Stimulated activated CD4-positive, alpha-beta T cell treated with anti-CD3 and anti-CD28 coated beads, Interleukin-1b, Interleukin-23, amount 100 ng/mL, for 4 hours (primary cell): ENCODE measurements at regions not wholly inside any gene's neighbourhood (a gene's known extent, or its start where the extent isn't known, plus 50 kb on each side); places are given as distances from the start of the nearest gene placed in this dataset.
"Not testable (repeated sequence)": the region's sequence is repeated elsewhere in the genome, so short reads cannot be mapped to it uniquely, and the experiment has no call there.

ENCODE experiments used
- DNase-seq, 2 donors: peaks; one replicate each; pipeline ENCODE4 v3.0.0-alpha.2; 2020; ENCODE audit warnings: low read depth in 2 of 2

DNA sequence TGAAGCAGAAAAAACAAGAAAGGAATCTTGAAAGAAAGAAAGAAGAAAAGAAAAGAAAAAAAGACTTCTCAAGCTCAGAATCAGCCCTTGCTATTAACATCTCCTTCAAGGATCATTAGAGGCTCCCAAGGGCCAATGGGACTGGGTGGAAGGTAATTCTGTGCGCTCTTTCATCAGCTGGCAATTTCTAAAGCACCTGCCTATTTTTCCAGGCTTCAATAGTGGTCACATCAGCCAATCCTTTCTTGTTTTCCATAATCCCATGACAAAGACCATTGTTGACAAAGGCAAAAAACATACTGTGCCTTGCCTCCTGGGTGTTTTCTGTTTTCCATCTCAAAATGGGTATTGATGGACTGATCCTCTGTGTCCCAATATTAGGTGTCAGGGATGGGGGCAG lies 88.2 kb upstream of the TSC22D1 start:
- DNase-seq = no peak

DNA sequence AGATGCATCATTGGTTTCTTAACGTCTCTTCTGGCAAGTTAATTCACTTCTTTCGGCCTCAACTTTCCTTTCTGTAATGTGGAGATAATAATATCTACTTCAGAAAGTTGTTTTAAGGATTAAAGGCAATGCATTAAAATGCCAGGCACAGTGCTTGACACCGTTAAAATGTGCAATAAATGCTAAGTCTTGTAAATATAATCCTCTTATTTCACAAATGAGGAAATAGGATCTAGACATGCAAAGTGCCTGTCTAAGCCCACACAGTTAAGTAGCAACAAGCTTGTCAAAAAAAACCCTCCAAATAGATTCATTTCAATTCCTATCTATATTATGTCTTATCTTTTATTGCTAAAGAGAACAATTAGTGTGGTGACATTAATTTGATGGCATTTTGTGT lies 86.4 kb upstream of the TSC22D1 start:
- no peak for DNase-seq

DNA sequence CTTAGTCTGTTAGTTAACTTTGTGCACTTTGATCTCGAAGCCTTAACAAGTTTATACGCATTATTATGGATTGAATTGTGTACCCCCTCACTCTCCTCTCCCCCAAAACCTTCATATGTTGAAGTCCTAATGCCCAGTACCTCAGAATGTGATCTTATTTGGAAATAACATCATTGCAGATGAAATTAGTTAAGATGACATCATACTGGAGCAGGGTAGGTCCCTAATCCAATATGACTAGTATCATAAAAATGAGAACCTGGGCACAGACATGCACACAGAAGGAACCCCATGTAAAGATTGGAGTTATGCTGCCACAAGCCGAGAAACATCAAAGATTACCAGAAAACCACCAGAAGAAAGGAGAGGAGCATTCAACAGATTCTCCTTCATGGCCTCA lies 85.8 kb upstream of the TSC22D1 start:
- no peak for DNase-seq

DNA sequence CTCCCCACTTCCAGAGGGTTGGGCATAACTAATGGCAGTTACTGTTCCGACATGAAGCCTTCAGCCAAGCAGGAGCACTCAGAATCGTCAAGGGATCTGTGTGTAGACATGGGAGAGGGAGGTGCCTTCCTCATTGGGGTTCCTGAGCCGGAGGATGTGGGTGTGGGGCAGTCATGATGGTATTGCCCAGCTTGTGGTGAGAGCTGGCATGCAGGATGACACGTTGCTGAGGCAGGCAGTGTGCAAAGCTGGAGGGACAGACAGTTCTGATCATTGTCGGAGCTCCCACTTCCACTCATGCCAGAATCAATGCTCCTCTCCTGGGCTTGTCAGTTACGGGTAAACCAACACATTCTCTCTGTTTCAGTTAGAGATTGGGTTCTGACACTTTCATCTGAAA lies 83.9 kb upstream of the TSC22D1 start:
- DNase-seq = no peak

DNA sequence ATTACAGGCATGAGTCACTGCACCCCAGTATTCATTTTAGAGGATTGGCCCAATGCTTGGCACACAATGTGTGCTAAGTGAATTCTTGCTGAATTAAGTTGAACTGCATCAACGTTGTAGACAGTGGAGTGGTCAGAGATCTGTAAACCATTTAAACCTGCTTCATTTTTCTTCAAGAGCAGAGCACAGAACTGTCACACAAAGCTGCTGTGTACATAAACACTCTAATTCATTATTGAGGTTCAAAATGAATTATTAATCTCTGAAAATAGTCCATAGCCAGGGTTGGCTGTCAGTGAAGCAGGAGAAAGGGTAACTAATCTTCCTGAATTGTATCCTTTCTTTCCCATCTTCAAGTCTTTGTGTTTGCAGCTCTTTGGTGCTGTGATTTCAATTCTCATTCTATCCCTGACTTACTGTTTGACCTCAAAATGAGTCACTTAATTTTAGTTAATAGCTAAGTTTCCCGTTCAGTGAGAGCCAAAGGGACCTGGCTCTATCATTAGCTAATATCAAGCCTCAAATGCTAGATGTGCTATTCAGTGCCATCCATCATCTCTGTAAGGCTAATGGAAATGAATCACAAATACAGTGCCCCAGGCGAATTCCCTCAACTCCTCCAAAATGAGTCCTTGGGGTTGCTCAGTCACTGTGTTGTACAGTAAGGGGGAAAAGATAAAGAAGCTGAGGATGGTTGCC lies 77.0 kb upstream of the TSC22D1 start:
- no peak for DNase-seq

DNA sequence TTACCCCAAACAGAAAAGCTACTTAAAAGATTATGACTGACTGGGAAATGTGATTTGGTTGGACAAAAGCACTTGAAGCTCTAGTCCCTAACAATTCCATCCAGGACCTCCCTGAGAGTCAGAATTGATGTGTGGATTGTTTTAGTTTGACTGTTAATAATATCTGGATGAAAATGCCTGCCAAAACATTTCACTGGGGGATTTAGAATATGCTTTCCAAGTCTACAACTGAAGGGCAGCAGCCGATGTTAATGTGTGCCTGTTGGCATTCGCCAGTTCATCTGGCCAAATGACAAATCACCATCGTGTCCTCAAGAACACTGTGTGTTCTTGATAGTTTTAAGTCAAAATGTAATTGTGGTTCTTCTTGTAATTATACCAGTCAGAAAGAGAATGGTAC lies 76.0 kb upstream of the TSC22D1 start:
- no peak for DNase-seq

DNA sequence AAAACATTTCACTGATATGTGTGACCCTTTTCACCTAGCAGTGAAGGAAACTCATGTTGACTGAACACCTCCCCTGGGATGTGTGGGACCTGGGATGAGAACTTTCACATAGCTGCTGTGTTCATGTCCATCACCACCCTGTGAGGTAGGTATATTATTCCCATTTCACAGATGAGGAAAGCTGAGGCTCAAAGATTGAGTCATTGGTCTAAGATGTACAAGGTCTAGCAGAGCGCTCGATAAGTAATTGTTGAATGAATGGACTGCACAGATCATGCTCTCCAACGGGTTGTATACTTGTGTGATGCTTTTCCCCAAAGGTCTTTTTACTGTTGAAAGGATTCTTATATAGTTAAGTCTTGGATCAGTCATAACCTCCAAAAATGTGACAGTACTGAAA lies 75.6 kb upstream of the TSC22D1 start:
- DNase-seq = no peak

DNA sequence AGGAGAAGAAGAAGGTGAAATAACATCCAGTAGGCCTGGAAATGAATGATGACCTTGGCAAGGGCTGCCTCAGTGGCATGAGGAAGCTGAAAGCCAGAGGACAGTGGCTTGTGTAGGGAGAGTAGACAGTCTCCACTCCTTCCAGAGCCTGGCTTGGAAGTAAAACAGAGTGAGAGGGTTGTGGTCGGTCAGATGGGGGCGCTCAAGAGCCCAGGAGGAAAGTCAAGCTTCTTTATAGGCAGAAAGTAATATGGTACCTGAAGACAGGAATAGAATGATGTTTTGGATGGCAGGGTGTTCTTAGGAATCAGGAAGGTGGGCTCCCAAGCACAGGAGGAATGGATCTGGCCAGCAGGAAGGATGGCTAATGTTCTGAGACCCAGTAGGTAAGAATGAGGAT lies 75.1 kb upstream of the TSC22D1 start:
- DNase-seq = no peak

DNA sequence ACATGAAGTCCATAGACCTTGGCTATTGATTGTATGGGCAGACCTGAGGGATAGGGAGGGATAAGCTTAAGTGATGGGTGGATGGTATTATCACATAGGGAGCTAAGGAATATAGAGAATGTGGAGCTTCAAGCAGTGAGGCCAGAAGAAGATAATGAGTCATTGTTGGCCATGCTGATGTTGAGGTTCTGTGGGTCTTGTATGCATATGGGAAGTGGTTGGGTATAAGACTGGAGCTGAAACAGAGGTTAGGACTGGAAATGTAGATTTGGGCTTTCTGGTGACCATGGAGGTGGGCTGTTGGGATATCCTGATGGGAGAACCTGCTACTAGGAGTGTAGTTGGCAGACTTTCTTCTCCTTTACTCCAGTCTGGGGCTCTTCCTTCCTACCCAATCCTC lies 73.7 kb upstream of the TSC22D1 start:
- no peak for DNase-seq

DNA sequence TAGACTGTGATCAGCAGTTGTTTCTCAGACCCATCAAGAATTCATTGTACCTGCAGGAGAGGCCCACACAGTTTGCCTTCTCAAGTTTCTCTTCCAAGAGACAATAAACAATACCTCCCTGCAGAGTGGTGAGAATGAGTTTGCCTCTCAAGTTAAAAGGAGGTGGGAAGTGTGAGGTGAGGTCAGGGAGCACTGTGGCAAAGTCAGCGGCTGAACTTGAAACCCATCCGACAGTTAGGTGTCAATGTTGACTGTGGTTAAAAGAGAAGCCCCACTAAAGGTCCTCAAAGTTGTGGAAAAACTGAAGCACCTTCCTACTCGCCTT lies 72.9 kb upstream of the TSC22D1 start:
- no peak for DNase-seq

DNA sequence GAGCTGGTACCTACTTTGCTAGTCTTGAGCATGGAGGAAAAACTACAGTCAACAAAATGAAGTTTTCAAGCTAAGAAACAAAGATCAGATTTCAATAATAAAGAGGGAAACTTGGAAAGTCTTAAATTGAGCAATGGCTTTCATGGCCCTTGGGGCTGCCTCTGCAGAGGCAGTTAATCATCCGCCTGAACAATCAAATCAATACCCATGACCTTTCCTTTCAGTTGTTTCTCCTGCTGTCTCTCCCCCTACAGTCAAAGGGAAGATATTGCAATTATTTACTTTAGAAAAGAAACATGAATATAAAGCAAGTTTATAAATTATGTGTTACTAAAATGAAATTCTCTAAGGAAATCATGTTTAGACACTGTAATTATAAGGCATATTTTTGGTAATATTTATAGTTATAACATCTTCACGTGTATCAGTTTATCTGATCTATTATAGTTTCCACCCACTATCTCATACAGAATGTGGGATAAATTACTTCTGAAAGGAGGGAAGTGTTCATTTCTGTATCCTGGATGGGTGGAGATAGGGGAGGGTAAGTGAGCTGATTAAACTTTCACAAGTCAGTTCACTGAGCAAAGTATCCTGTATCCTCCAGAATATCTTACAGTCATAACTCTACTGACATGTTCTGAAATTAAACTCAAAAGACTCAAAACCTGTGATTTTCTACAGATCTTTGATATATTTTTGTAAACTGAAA lies 72.4 kb upstream of the TSC22D1 start:
- DNase-seq = no peak

DNA sequence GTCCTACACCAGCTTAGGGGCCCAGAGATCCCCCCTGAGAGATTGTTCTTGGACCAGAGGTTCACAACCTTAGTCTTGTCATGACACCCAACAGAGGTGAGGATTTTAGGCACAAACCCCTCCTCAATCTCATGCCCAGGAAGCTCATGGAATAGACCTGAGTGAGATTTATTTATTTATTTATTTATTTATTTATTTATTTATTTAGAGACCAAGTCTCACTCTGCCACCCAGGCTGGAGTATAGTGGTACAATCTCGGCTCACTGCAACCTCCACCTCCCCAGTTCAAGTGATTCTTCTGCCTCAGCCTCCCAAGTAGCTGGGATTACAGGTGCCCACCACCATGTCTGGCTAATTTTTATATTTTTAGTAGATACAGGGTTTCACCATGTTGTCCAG lies 71.4 kb upstream of the TSC22D1 start:
- DNase-seq = not testable (repeated sequence)

DNA sequence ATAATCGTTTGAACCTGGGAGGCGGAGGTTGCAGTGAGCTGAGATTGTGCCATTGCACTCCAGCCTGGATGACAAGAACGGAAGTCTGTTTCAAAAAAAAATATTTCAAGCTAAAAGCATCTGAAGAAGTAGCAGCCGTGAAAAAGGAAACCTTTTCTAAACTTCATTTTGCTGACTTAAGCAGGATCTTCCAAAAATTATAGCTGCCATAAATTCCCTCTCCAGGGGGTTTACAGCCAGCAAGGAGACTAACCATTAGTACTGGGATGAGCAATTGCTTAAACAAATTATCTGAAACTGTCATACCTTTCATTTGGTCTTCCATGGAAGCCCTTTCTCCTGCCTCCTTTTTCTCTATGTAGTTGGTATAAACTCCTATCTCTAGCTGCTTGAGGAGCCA lies 69.9 kb upstream of the TSC22D1 start:
- DNase-seq = no peak

DNA sequence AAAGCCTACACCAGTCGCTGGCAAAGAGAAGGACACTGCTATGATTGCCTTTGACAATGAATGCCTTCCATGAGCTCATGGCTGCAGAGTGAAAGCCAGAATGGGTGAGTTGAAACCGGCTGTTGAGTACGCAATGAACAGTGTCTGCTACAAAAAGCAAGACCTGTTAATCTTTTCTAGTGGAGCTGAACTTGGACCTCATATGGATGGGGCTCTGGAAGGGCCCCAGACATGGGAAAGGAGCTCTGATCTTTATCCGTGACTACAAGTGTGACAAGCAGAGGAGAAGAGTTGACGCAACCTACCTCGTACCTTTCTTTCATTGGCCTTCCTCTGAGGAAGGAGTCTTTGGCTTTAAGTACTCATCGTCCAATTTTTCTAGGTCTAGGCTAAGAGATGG lies 67.1 kb upstream of the TSC22D1 start:
- DNase-seq = no peak

DNA sequence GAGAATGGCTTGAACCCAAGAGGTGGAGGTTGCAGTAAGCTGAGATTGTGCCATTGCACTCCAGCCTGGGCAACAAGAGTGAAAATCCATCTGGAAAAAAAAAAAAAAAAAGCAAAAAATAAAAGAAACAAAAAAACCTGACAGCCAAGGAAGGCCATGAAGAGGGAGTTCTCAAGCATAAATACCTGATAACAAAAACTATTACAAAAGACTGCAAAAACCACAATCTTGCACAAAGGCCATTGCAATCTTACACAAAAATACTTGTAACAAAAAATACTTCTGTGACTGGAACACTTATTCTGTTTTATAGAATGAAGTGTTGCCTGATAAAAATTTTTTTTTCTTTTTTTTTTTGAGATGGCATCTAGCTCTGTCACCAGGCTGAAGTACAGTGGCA lies 61.5 kb upstream of the TSC22D1 start:
- DNase-seq = no peak

DNA sequence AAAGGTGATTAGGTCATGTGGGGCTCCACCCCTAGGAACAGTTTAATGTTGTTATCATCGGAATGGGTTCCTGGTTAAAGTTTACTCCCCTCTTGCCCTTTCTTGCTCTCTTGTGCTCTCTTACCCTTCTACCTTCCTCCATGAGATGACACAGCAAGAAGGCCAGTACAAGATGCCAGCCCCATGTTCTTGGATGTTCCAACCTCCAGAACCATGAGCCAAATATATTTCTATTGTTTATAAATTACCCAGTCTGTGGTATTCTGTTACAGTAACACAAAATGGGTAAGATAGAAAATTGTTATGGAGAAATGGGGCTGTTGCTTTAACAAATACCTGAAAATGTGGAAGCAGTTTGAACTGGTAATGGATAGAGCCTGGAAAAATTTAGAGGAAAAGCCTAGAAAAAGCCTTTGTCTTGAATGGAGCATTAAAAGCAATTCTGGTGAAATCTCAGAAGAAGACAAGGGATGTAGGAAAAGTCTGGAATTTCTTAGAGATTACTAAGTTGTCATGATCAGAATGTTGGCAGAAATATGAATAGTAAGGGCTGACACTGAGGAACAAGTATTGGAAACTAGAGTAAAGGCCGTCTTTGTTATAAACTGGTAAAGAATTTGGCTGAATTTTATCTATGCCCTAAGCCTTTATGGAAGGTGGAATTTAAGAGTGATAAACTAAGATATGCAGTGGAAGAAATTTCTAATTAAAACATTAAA lies 53.5 kb upstream of the TSC22D1 start:
- no peak for DNase-seq

DNA sequence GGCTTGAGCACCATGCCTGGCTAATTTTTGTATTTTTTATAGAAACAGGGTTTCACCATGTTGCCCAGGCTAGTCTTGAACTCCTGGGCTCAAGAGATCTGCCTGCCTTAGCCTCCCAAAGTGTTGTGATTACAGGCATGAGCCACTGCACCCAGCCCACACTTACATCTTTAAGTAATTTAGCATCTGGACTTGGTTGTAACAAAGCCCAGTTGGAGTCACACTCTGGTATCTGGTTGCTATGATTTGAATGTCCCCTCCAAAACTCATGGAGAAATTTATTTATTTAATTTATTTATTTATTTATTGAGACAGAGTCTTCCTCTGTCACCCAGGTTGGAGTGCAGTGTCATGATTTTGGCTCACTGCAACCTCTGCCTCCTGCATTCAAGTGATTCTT lies 52.7 kb upstream of the TSC22D1 start:
- not testable (repeated sequence) for DNase-seq

DNA sequence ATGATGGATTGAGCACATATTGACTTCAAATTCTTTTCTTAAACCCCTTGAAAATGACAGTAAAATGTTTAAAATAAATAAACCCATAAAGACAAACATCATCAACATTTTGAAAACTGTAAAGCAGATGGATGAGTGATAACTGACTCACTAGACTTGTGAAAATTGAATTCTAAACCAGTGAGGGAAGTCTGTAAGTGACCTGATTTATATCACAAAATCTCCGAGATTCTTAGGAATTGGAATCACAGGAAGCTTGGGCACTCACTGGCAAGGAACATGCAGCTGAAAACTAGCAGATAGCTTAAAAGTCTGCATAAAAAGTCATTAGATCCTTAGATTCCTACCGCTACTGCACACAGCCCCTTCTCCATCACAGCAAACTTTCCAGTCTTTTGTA lies 51.3 kb upstream of the TSC22D1 start:
- no peak for DNase-seq

DNA sequence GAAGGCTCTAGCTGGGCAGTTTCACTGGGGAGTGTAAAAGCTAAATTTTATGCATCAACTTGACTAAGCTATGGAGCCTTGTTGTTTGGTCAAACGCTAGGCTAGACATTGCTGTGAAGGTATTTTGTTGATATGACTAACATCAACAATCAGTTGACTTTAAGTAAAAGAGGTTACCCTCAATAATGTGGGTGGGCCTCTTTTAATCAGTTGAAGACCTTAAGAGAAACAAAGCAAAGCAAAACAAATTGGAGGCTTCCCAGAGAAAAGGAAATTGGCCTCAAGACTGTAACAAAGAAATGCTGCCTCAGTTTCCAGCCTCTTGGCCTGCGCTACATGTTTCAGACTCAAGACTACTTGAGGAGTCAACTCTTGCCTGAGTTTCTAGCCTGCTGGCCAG lies 50.0 kb upstream of the TSC22D1 start:
- no peak for DNase-seq
